ENCODE measurements at regions not wholly inside any gene's neighbourhood (a gene's known extent, or its start where the extent isn't known, plus 50 kb on each side); places are given as distances from the start of the nearest gene placed in this dataset.

DNA sequence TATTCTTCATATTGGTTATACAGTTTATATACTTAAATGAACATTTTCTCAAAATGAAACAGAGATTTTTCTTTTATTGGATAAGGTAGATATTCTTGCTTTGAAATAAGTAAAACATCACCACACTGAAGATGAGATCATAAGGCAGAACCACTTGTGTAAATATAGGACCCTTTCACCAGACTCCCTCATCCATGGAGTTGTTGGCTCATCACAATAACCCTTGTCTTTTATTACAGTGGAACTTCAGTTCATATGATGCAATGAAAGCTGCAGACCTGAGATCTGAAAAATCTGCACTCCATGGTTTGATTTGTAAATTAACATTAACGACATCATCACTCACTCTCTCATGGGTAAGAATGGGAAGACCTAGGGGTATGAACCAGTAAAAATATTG lies 51.9 kb upstream of the DBX2 start:
- Histone ChIP-seq H3K9me3 (no peaks in the 10 kb centered on the region), H3K27me3 (no peaks in the 10 kb centered on the region), H3K27ac (no peak overlapping the region), H3K4me1 (no peaks in the 10 kb centered on the region), H3K4me3 (no peak overlapping the region), H3K36me3 (no peaks in the 10 kb centered on the region)
- no peak for DNase-seq (ENCODE audit: low spot score in 2 of 2)
- TF ChIP-seq, protein P1, sequence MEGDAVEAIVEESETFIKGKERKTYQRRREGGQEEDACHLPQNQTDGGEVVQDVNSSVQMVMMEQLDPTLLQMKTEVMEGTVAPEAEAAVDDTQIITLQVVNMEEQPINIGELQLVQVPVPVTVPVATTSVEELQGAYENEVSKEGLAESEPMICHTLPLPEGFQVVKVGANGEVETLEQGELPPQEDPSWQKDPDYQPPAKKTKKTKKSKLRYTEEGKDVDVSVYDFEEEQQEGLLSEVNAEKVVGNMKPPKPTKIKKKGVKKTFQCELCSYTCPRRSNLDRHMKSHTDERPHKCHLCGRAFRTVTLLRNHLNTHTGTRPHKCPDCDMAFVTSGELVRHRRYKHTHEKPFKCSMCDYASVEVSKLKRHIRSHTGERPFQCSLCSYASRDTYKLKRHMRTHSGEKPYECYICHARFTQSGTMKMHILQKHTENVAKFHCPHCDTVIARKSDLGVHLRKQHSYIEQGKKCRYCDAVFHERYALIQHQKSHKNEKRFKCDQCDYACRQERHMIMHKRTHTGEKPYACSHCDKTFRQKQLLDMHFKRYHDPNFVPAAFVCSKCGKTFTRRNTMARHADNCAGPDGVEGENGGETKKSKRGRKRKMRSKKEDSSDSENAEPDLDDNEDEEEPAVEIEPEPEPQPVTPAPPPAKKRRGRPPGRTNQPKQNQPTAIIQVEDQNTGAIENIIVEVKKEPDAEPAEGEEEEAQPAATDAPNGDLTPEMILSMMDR (IDR thresholded peaks at IDR 0.05), result no peak
- intact Hi-C loops (cut with DNase I), result no loop called here

DNA sequence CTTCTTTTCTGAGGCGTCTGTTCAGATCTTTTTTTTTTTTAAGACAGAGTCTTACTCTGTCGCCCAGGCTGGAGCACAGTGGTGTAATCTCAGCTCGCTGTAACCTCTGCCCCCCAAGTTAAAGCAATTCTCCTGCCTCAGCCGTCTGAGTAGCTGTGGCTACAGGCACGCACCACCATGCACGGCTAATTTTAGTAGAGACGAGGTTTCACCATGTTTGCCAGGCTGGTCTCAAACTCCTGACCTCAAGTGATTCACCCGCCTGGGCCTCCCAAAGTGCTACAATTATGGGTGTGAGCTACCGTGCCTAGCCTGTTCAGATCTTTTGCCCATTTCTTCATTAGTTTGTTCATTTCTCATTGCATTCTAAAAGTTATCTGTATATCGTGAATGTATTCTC lies 55.1 kb upstream of the DBX2 start:
- Histone ChIP-seq H3K27me3 (no peaks in the 10 kb centered on the region), H3K27ac (no peak overlapping the region), H3K9me3 (no peaks in the 10 kb centered on the region), H3K4me3 (no peak overlapping the region), H3K36me3 (no peaks in the 10 kb centered on the region), H3K4me1 (no peaks in the 10 kb centered on the region)
- intact Hi-C loops (cut with DNase I), result no loop called here
- TF ChIP-seq, protein P1 (IDR thresholded peaks at IDR 0.05), result no peak
- DNase-seq (ENCODE audit: low spot score in 2 of 2), result no peak

DNA sequence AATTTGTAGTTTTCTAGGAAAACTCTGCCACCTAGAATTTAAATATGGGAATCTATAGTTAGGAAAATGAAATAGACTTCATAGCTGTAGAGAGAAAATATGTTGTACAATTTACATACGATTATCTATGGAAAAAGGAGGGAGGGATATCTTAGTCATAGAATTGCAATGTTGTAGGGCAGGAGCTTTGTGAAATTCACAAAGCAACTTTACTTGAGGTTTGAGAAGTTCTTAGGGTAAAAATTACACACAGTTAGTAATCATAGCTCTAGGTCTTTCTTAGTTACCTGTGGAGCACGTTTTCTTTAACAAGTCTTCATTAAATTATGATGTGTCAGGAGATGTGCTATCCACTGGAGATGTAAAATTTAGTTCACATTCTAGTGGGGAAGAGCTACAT lies 61.4 kb upstream of the DBX2 start:
- H3K36me3 ChIP-seq, result no peaks in the 10 kb centered on the region
- H3K9me3 ChIP-seq, result no peaks in the 10 kb centered on the region
- H3K4me3 ChIP-seq, result no peak overlapping the region
- no peak for DNase-seq (ENCODE audit: low spot score in 2 of 2)
- intact Hi-C loops (cut with DNase I), result no loop called here
- no peaks in the 10 kb centered on the region for H3K4me1 ChIP-seq
- TF ChIP-seq, protein P1 (IDR thresholded peaks at IDR 0.05), result no peak
- H3K27ac ChIP-seq, result no peak overlapping the region
- H3K27me3 ChIP-seq, result no peaks in the 10 kb centered on the region

DNA sequence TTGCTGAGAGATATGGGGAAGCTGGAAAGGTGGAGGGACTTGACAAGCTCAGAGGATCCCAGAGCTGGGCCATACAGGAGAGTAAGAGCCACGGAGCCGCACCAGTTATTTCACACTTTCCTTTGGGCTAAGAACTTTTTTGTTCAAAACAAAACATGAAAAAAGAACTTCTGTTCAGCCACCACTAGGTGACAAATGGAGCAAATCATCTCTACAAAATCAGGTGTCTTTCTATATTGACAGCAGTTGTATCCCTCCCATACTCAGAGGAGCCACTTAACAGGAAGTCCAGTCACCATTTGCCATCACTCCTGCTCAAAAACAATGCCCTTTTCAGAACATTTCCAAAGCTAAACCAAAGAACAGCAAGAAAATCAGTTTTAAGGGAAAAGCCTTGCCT lies 70.3 kb upstream of the DBX2 start:
- TF ChIP-seq, protein P1 (IDR thresholded peaks at IDR 0.05), result no peak
- DNase-seq (ENCODE audit: low spot score in 2 of 2), result no peak
- no peak overlapping the region for H3K27ac ChIP-seq
- no peaks in the 10 kb centered on the region for H3K36me3 ChIP-seq
- H3K4me1 ChIP-seq, result no peaks in the 10 kb centered on the region
- no peaks in the 10 kb centered on the region for H3K9me3 ChIP-seq
- no peaks in the 10 kb centered on the region for H3K27me3 ChIP-seq
- no peak overlapping the region for H3K4me3 ChIP-seq
- intact Hi-C loops (cut with DNase I), result no loop called here

DNA sequence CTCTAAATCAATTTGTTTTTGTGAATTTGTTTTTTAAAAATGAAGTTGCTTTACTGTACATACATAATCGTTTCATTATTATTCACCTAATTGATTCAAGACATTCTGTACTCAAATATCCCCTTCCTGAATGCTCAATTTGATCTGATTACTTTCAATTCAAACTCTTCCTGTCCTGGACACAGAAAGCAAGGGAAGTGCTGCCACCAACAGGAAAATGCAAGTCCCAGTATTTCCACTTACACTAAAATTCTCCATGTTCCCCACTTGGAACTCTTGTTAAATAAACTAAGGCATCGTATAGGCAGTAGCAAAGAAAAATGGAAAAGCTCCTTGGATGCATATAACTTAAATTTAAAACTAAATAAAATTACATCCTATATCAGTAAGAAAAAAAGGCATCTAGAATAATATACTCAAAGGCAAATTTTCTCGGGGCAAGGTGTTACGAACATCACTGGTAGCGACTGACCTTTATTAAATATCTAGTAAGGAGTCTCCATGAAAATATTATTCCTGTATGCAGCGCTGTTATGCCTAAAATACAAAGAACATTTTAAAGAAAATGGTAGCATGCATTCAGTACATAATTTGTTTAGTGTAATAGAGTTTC lies 72.0 kb upstream of the DBX2 start:
- DNase-seq (ENCODE audit: low spot score in 2 of 2), result no peak
- no peak overlapping the region for H3K27ac ChIP-seq
- intact Hi-C loops (cut with DNase I), result no loop called here
- H3K36me3 ChIP-seq, result no peaks in the 10 kb centered on the region
- no peaks in the 10 kb centered on the region for H3K4me1 ChIP-seq
- H3K9me3 ChIP-seq, result no peaks in the 10 kb centered on the region
- TF ChIP-seq, protein P1 (IDR thresholded peaks at IDR 0.05), result peak in 1 of 3 experiments; percentile 17
- H3K4me3 ChIP-seq, result no peak overlapping the region
- no peaks in the 10 kb centered on the region for H3K27me3 ChIP-seq

Measured in ascending aorta (tissue), 2 donors.